ENCODE measurements at regions not wholly inside any gene's neighbourhood (a gene's known extent, or its start where the extent isn't known, plus 50 kb on each side); places are given as distances from the start of the nearest gene placed in this dataset.
"Not testable (repeated sequence)": the region's sequence is repeated elsewhere in the genome, so short reads cannot be mapped to it uniquely, and the experiment has no call there.

DNA sequence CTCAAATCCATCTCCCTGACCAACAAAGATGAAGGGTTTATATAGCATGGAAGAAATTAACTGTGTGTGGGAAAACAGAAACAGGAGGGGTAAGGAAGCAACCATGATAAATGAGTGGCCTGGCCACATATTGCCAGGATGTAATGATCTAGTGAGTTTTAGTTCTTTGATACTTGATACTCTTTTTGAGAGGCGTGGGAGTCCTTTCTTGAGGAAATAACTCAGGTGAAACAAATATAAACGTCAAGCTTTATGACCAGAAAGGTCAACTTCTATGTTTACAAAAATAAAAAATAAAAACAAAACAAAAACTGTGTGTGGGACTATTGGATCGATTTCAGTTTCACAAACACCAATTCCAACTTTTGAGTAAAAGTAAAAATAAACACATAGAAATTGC lies 860.8 kb upstream of the B3GALT2 start:
- Mint-ChIP-seq H3K4me1 (ENCODE audit: low read depth) (peaks cover 5% of the 10 kb centered on the region), H3K27ac (no peak overlapping the region), H3K4me3 (no peak overlapping the region), H3K27me3 (ENCODE audit: low read depth) (no peaks in the 10 kb centered on the region), H3K9me3 (no peaks in the 10 kb centered on the region), H3K36me3 (ENCODE audit: low read depth) (no peaks in the 10 kb centered on the region)
- no peak for DNase-seq (ENCODE audit: low spot score)

DNA sequence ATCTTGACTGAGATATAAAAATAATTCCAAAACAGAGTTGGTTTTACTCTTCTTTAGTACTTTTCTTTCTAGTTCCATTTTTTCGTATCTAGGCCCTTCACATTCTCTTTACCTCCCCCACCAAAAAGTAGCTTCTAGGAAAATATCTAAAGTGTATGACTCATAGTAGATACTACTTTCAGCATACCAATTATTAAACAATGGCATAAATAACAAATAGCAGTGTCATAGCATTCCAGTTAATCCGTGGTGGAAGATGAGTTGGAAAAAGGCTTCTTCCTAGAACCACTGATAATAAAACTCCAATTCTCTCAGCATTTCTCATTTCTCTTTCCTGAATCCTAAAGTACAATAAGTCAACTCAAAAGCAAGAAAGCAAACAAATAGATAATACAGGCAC lies 859.0 kb upstream of the B3GALT2 start:
- Mint-ChIP-seq H3K4me3 (no peak overlapping the region), H3K36me3 (ENCODE audit: low read depth) (no peaks in the 10 kb centered on the region), H3K27me3 (ENCODE audit: low read depth) (no peaks in the 10 kb centered on the region), H3K27ac (no peak overlapping the region), H3K4me1 (ENCODE audit: low read depth) (peaks cover 2% of the 10 kb centered on the region), H3K9me3 (no peaks in the 10 kb centered on the region)
- no peak for DNase-seq (ENCODE audit: low spot score)

DNA sequence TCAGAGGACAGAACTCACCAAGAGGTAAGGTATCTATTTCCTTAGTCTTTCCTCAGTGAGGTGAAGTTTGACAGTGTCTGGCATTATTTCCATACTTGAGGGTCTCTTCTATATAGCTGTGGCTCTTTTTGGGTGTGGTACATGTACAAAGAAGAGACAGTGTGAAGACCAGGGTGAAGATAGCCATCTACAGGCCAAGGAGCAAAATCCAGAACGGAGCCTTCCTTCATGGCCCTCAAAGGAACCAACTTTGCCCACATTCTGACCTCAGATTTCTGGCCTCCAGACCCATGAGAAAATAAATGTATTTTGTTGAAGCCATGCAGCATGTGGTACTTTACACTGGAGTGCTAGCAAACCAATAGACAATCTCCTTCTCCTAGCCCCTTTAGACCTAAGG lies 858.5 kb upstream of the B3GALT2 start:
- H3K4me3 Mint-ChIP-seq, result no peak overlapping the region
- DNase-seq (ENCODE audit: low spot score), result no peak
- peaks cover 2% of the 10 kb centered on the region for H3K4me1 Mint-ChIP-seq (ENCODE audit: low read depth)
- H3K27me3 Mint-ChIP-seq (ENCODE audit: low read depth), result no peaks in the 10 kb centered on the region
- H3K36me3 Mint-ChIP-seq (ENCODE audit: low read depth), result no peaks in the 10 kb centered on the region
- H3K27ac Mint-ChIP-seq, result no peak overlapping the region
- no peaks in the 10 kb centered on the region for H3K9me3 Mint-ChIP-seq

DNA sequence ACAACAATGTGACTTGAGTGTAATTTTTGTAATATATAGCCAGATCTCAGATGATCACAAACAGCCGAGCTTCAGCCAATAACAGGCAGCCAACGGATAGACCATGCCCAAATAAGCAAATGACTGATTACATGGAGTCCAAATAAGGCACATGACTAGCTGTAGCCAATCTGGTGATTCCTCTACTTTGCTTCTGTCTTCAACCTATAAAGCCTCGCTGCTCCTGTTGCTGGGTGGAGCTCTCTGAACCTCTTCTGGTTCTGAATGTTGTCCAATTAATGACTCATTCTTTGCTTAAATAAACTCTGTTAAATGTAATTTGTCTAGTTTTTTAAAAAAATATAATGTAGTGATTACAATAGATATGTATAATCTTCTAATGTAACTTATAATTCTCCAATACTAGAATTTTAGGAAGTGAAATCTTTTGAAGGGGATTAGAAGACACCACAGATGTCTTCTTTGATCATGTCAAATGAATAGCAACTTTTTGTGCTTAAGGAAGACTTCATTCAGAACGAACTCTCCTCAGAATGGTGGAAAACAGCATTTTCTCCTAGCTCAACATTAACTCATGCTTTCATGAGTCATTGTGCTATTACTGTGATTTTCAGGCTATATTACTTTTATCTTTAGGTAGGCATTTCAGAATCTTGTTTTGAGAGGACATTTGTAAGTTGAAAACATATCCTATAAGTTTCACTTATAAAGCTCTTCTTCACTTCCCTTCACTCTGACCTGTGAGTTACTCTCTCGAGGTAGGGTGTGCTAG lies 857.8 kb upstream of the B3GALT2 start:
- H3K9me3 Mint-ChIP-seq, result no peaks in the 10 kb centered on the region
- no peak overlapping the region for H3K27ac Mint-ChIP-seq
- DNase-seq (ENCODE audit: low spot score), result no peak
- H3K27me3 Mint-ChIP-seq (ENCODE audit: low read depth), result no peaks in the 10 kb centered on the region
- H3K4me3 Mint-ChIP-seq, result no peak overlapping the region
- peaks cover 5% of the 10 kb centered on the region for H3K4me1 Mint-ChIP-seq (ENCODE audit: low read depth)
- H3K36me3 Mint-ChIP-seq (ENCODE audit: low read depth), result no peaks in the 10 kb centered on the region

DNA sequence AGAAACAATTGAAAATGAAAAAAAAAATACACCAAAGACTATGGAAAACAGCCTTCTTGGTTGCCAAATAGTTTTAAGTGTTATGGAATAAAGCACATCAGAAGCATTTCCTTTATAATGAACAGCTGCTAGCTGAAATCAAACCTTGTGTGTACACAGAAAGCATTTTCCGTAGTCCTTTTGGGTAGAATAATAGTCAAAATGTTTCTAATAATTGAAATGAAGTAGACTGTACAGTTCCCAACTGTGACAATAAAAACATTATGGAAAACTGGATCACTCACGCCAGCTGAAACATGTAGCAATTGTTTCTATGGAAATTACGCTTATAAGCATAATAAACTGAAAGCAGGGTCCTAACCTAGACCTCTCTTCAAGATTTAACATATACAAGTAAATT lies 856.3 kb upstream of the B3GALT2 start:
- H3K4me1 Mint-ChIP-seq (ENCODE audit: low read depth), result peaks cover 3% of the 10 kb centered on the region
- H3K4me3 Mint-ChIP-seq, result no peak overlapping the region
- H3K9me3 Mint-ChIP-seq, result no peaks in the 10 kb centered on the region

DNA sequence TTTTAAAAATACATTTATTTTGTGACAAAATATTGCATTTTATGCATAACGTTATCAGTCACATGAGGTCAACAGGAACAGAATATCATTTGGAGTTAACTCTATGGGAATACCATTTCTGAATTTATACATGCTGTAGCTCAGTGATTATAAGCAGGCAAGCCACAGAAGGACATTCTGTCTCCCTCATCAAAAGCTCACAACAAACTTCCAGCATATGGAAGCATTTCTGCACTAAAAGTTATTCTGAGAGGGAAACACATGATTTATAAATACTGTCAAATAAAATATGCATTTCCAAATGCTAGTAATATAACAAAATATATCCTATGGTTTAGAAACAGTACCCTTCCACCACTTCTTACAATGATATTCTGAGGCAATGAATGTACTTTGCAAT lies 854.1 kb upstream of the B3GALT2 start:
- H3K9me3 Mint-ChIP-seq, result peaks cover 2% of the 10 kb centered on the region
- H3K4me1 Mint-ChIP-seq (ENCODE audit: low read depth), result peaks cover 3% of the 10 kb centered on the region
- no peaks in the 10 kb centered on the region for H3K36me3 Mint-ChIP-seq (ENCODE audit: low read depth)
- no peak overlapping the region for H3K4me3 Mint-ChIP-seq
- no peak overlapping the region for H3K27ac Mint-ChIP-seq
- no peak for DNase-seq (ENCODE audit: low spot score)
- no peaks in the 10 kb centered on the region for H3K27me3 Mint-ChIP-seq (ENCODE audit: low read depth)

More for the DNA sequence above, 856.3 kb upstream of the B3GALT2 start:
- DNase-seq (ENCODE audit: low spot score), result no peak
- Mint-ChIP-seq H3K36me3 (ENCODE audit: low read depth) (no peaks in the 10 kb centered on the region), H3K27ac (no peak overlapping the region), H3K27me3 (ENCODE audit: low read depth) (no peaks in the 10 kb centered on the region)

DNA sequence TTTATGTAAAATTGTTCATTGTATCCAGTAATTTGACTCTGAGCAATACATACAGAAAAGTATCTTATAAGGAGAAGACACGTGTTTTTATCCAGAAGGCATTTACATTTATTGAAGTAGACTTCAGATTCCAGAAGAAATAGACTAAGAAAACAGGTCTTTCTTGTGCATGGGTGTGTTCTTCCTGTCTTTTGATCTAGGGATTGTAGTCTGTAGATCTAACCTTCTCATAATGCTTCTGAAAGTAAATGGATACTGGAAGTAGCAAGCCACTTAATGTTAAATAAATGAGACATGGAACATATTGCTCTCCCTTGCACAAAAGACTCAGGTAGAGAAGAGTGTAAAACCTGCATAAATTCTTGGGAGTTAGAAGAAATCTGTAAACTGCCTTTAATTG lies 853.2 kb upstream of the B3GALT2 start:
- Mint-ChIP-seq H3K9me3 (peaks cover 8% of the 10 kb centered on the region), H3K27me3 (ENCODE audit: low read depth) (no peaks in the 10 kb centered on the region), H3K4me3 (no peak overlapping the region), H3K4me1 (ENCODE audit: low read depth) (peaks cover 3% of the 10 kb centered on the region), H3K27ac (no peak overlapping the region), H3K36me3 (ENCODE audit: low read depth) (no peaks in the 10 kb centered on the region)
- DNase-seq (ENCODE audit: low spot score), result no peak

DNA sequence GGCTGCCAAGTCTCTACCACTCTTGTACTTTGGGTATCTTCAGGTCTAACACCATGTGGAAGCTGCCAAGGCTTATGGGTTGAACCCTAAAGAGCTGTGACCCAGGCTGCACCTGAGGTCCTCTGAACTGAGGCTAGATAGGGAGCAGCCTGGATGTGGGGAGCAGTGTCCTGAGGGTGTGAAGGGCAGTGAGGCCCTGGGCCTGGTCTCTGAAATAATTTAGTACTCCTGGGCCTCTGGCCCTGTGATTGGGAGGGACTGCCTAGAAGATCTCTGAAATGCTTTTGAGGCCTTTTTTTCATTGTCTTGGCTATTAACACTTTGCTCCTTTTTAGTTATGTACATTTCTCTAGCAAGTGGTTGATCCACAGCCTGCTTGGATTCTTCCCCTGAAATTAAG lies 847.2 kb upstream of the B3GALT2 start:
- no peak for DNase-seq (ENCODE audit: low spot score)
- peaks cover 30% of the 10 kb centered on the region for H3K9me3 Mint-ChIP-seq
- H3K27ac Mint-ChIP-seq, result no peak overlapping the region
- H3K4me1 Mint-ChIP-seq (ENCODE audit: low read depth), result no peaks in the 10 kb centered on the region
- H3K36me3 Mint-ChIP-seq (ENCODE audit: low read depth), result no peaks in the 10 kb centered on the region
- H3K4me3 Mint-ChIP-seq, result no peak overlapping the region
- H3K27me3 Mint-ChIP-seq (ENCODE audit: low read depth), result no peaks in the 10 kb centered on the region

DNA sequence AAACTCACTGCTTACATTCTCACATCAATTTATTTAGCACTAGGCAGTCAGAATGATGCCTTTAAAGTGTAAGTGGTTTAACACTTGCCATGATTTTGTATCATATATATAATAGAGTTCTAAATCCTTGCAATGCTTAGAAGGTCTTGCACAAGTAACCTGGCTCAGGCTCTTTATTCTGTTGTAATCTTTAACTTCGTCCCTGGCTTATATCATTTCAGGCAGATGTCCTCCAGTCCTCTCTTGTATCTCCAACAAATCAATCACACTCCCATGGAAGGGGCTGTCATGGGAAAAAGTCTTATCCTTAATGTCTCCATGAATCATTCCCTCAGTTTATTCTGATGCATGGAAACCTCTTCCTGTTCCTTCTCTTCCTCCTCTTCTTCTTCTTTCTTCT lies 841.6 kb upstream of the B3GALT2 start:
- H3K27ac Mint-ChIP-seq, result no peak overlapping the region

DNA sequence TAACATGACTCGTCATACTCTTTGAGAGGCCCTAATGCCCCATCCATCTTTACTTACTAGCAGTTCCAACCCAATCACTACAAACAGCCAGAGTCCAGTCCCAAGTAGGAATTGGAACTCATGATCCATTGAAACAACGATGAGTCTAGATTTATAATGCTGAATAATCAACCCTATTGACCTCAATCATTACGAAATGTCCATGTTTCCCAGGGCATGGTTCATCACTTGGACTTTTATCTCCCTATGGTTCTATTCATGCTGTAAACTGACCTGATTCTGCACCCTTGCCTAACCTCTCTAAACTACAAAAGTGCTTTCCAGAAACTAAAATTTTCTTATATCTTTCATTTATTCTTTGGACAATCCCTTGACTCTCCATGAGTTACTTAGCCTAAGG lies 840.0 kb upstream of the B3GALT2 start:
- Mint-ChIP-seq H3K4me1 (ENCODE audit: low read depth) (no peaks in the 10 kb centered on the region), H3K27ac (no peak overlapping the region), H3K27me3 (ENCODE audit: low read depth) (no peaks in the 10 kb centered on the region), H3K4me3 (no peak overlapping the region), H3K36me3 (ENCODE audit: low read depth) (no peaks in the 10 kb centered on the region), H3K9me3 (no peaks in the 10 kb centered on the region)
- DNase-seq (ENCODE audit: low spot score), result no peak

More for the DNA sequence above, 841.6 kb upstream of the B3GALT2 start:
- Mint-ChIP-seq H3K4me3 (no peak overlapping the region), H3K27me3 (ENCODE audit: low read depth) (no peaks in the 10 kb centered on the region), H3K36me3 (ENCODE audit: low read depth) (no peaks in the 10 kb centered on the region), H3K9me3 (peaks cover 8% of the 10 kb centered on the region), H3K4me1 (ENCODE audit: low read depth) (no peaks in the 10 kb centered on the region)
- DNase-seq (ENCODE audit: low spot score), result no peak

DNA sequence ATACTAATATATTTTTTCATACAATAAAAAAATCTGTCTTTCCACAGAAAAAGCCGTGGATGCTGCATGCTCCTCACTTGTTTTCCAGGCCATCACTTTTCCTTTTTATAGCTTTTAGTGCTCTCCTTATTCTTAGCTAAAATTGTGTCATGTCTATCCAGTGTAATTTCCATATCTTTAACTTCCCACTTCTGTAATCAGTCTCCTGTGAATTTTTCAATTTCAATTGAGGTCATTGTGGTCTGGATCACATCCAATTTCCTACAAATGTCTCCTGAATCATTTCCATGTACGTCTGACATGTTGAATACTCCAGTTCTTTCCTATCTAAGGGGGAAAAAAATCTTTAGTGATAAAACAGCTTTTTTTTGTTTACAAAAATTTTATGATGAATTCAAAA lies 838.2 kb upstream of the B3GALT2 start:
- H3K4me1 Mint-ChIP-seq (ENCODE audit: low read depth), result no peaks in the 10 kb centered on the region
- H3K9me3 Mint-ChIP-seq, result peaks cover 5% of the 10 kb centered on the region
- H3K36me3 Mint-ChIP-seq (ENCODE audit: low read depth), result no peaks in the 10 kb centered on the region
- no peak overlapping the region for H3K4me3 Mint-ChIP-seq
- no peak for DNase-seq (ENCODE audit: low spot score)
- no peaks in the 10 kb centered on the region for H3K27me3 Mint-ChIP-seq (ENCODE audit: low read depth)
- no peak overlapping the region for H3K27ac Mint-ChIP-seq

DNA sequence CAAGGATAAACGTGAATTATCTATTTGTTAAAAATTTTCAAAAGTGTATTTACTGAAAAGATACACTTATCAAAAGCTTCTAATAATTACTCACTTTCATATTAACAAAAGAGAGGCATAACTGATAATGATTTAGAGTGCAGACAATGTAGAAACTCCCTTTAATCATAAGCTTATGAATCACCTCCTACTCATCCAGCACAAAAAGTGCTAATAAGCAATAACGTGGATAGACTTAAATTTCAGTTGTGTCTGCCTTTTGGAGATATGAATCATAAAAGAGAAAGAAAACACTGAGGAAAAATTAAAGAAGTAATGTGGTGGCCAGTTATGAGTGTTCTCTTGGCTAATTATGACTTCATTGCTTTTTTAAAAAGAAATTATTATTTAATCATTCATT lies 827.6 kb upstream of the B3GALT2 start:
- H3K27ac Mint-ChIP-seq, result no peak overlapping the region
- no peak overlapping the region for H3K4me3 Mint-ChIP-seq
- DNase-seq (ENCODE audit: low spot score), result no peak
- H3K27me3 Mint-ChIP-seq (ENCODE audit: low read depth), result no peaks in the 10 kb centered on the region
- no peaks in the 10 kb centered on the region for H3K4me1 Mint-ChIP-seq (ENCODE audit: low read depth)
- H3K9me3 Mint-ChIP-seq, result peaks cover 6% of the 10 kb centered on the region
- no peaks in the 10 kb centered on the region for H3K36me3 Mint-ChIP-seq (ENCODE audit: low read depth)

DNA sequence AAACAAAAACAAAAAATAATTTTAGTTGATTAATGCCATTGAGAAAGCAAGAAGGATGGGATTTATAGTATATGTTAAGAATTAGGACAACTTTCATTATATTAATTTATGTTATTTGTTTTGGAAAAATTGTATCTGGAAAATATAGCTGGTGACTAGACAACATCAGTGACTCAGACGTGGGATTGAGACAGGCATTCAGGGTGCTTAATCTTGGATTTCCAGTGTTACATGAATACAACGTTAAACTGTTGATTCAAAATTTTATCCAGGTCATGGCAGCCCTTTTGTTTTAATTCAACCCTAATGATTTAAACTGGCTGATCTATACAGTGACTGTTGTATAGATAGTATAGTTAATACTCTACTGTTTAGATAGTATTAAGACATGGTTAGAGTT lies 827.1 kb upstream of the B3GALT2 start:
- Mint-ChIP-seq H3K27me3 (ENCODE audit: low read depth) (no peaks in the 10 kb centered on the region), H3K4me3 (no peak overlapping the region)

DNA sequence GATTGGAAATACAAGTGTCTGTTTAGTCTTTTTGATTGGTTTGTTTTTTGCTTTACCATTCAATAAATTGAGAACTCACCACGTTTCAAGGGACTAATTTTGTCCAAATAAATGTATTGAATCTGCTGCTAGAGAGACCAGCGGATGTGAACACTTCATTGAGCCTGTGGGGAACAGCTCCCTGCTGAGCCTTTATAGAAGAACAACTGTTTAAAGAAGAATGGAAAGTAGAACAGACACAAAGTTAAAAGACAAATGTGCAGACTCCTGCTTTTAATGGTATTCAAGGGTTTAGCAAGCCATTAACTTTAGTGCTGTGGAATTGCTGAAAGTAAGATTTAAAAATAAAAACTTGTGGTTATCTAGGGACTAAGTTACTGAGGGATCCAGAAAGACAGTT lies 817.7 kb upstream of the B3GALT2 start:
- no peak for DNase-seq (ENCODE audit: low spot score)
- no peak overlapping the region for H3K27ac Mint-ChIP-seq
- no peak overlapping the region for H3K4me3 Mint-ChIP-seq
- H3K4me1 Mint-ChIP-seq (ENCODE audit: low read depth), result no peaks in the 10 kb centered on the region
- H3K36me3 Mint-ChIP-seq (ENCODE audit: low read depth), result no peaks in the 10 kb centered on the region
- no peaks in the 10 kb centered on the region for H3K27me3 Mint-ChIP-seq (ENCODE audit: low read depth)
- no peaks in the 10 kb centered on the region for H3K9me3 Mint-ChIP-seq

More for the DNA sequence above, 827.1 kb upstream of the B3GALT2 start:
- Mint-ChIP-seq H3K27ac (no peak overlapping the region), H3K36me3 (ENCODE audit: low read depth) (no peaks in the 10 kb centered on the region), H3K9me3 (peaks cover 5% of the 10 kb centered on the region), H3K4me1 (ENCODE audit: low read depth) (no peaks in the 10 kb centered on the region)
- no peak for DNase-seq (ENCODE audit: low spot score)

DNA sequence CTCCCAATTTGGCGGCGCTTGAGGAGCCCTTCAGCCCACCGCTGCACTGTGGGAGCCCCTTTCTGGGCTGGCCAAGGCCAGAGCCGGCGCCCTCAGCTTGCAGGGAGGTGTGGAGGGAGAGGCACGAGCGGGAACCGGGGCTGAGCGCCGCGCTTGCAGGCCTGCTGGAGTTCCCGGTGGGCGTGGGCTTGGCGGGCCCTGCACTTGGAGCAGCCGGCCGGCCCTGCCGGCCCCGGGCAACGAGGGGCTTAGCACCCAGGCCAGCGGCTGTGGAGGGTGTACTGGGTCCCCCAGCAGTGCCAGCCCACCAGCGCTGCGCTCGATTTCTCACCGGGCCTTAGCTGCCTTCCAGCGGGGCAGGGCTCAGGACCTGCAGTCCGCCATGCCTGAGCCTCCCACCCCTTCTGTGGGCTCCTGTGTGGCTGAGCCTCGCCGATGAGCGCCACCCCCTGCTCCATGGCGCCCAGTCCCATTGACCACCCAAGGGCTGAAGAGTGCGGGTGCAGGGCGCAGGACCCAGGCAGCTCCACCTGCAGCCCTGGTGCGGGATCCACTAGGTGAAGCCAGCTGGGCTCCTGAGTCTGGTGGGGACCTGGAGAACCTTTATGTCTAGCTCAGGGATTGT lies 815.4 kb upstream of the B3GALT2 start:
- not testable (repeated sequence) for H3K36me3 Mint-ChIP-seq (ENCODE audit: low read depth); H3K4me1 Mint-ChIP-seq (ENCODE audit: low read depth); H3K4me3 Mint-ChIP-seq; H3K27ac Mint-ChIP-seq; H3K9me3 Mint-ChIP-seq; H3K27me3 Mint-ChIP-seq (ENCODE audit: low read depth); DNase-seq (ENCODE audit: low spot score)
